ENCODE measurements at regions not wholly inside any gene's neighbourhood (a gene's known extent, or its start where the extent isn't known, plus 50 kb on each side); places are given as distances from the start of the nearest gene placed in this dataset.

DNA sequence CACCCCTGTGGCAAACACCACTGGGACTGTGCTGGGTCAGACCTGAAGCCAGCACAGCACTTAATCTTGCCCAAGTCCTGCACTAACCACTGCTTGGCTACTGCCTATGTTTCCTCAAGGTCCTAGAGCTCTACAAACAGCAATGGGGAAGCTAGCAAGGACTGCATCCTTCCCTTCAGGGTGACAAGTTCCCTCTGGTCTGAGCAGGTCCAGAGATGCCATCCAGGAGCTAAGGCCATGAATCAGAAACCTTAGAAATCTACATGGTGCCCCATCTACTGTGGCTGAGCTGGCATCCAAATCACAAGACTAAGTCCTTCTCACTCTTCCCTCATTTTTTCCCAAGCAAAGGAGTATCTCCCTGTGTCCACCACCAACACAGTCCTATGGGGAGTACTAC, 239.7 kb upstream of the UGT8 start:
- DNase-seq = no peak
- Histone ChIP-seq H3K27me3 (no peaks in the 10 kb centered on the region), H3K27ac (no peak overlapping the region), H3K4me1 (ENCODE audit: insufficient read depth) (no peaks in the 10 kb centered on the region), H3K4me3 (no peak overlapping the region), H3K36me3 (no peaks in the 10 kb centered on the region), H3K9me3 (no peaks in the 10 kb centered on the region)
- intact Hi-C loops (cut with DNase I) = no loop called here
- TF ChIP-seq EP300 (IDR thresholded peaks at IDR 0.05) = no peak
- TF ChIP-seq, protein P1, sequence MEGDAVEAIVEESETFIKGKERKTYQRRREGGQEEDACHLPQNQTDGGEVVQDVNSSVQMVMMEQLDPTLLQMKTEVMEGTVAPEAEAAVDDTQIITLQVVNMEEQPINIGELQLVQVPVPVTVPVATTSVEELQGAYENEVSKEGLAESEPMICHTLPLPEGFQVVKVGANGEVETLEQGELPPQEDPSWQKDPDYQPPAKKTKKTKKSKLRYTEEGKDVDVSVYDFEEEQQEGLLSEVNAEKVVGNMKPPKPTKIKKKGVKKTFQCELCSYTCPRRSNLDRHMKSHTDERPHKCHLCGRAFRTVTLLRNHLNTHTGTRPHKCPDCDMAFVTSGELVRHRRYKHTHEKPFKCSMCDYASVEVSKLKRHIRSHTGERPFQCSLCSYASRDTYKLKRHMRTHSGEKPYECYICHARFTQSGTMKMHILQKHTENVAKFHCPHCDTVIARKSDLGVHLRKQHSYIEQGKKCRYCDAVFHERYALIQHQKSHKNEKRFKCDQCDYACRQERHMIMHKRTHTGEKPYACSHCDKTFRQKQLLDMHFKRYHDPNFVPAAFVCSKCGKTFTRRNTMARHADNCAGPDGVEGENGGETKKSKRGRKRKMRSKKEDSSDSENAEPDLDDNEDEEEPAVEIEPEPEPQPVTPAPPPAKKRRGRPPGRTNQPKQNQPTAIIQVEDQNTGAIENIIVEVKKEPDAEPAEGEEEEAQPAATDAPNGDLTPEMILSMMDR (IDR thresholded peaks at IDR 0.05) = no peak
- TF ChIP-seq POLR2A (IDR thresholded peaks at IDR 0.05) = no peak

DNA sequence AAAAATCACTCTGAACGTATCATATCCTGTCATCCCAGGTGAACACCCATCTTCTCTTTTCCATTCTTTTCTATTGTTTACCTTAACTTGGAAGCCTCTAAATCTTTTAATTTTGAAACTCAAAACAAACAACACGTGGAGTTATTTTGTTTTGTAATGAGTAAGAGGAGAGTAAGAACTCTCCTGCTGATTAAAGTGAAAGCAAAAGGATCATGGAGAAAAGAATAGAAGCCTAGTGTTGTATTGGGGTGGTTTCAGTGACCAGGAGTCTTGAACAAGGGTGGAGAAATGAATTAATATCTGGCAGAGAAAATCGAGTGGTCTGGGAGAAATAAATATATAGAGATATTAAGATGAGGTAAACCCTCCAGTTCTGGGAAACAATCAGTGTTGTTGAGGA, 237.4 kb upstream of the UGT8 start:
- no peak overlapping the region for H3K4me3 ChIP-seq
- H3K27me3 ChIP-seq = no peaks in the 10 kb centered on the region
- no peak for TF ChIP-seq POLR2A (IDR thresholded peaks at IDR 0.05)
- TF ChIP-seq EP300 (IDR thresholded peaks at IDR 0.05) = no peak
- H3K4me1 ChIP-seq (ENCODE audit: insufficient read depth) = no peaks in the 10 kb centered on the region
- no peak for DNase-seq
- H3K27ac ChIP-seq = no peak overlapping the region
- no peaks in the 10 kb centered on the region for H3K9me3 ChIP-seq
- WGBS, 3 donors = 31 to 43% (median 35%) methylated on average over 3 of the region's 3 CpGs
- intact Hi-C loops (cut with DNase I) = no loop called here
- no peaks in the 10 kb centered on the region for H3K36me3 ChIP-seq

DNA sequence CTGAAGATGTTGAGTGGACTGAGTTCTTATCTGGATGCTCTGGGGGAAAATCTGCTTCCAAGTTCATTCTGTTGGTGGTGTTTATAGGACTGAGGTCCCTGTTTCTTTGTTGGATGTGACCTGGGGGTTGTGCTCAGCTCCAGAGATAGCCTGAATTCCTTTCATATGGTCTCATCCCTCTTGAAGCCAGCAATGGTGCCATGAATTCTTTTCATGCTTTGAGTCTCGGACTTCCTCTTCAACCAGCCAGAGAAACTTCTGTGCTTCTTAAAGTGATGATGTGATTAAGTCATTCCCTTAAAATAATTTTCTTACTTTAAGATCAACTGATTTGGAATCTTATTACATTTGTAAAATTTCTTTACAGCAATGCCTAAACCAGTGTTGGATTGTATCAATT, 233.8 kb upstream of the UGT8 start:
- 13 to 35% (median 30%) methylated on average over 1 of the region's 1 CpG for WGBS, 3 donors

DNA sequence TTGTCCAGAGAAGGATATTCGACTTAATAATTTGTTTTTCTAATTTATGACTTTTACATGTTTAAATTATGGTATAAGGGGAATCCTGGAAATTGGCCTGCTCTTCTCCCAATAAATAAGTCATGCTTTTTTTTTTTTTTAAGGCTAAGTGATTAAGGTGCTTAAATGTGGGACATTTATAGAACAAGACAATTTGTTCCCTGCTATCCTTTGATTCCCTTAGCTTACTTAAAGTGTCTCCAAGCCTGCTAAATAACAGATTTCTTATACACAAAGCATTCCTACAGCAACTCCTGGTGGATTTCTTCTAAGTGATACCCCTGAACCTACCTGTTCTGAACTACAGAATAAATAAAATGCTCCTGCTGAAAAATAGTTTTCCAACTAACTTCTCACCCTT, 233.0 kb upstream of the UGT8 start:
- TF ChIP-seq, protein P1 (IDR thresholded peaks at IDR 0.05) = no peak
- TF ChIP-seq EP300 (IDR thresholded peaks at IDR 0.05) = no peak
- no peak for TF ChIP-seq POLR2A (IDR thresholded peaks at IDR 0.05)
- Histone ChIP-seq H3K36me3 (no peaks in the 10 kb centered on the region), H3K27me3 (no peaks in the 10 kb centered on the region), H3K4me3 (no peak overlapping the region), H3K9me3 (no peaks in the 10 kb centered on the region), H3K27ac (no peak overlapping the region), H3K4me1 (ENCODE audit: insufficient read depth) (no peaks in the 10 kb centered on the region)
- WGBS, 3 donors = 88 to 94% (median 93%) methylated on average over 1 of the region's 1 CpG
- no peak for DNase-seq
- intact Hi-C loops (cut with DNase I) = no loop called here

More for the DNA sequence above, 233.8 kb upstream of the UGT8 start:
- no peak overlapping the region for H3K27ac ChIP-seq
- no peaks in the 10 kb centered on the region for H3K27me3 ChIP-seq
- H3K9me3 ChIP-seq = no peaks in the 10 kb centered on the region
- intact Hi-C loops (cut with DNase I) = no loop called here
- H3K36me3 ChIP-seq = no peaks in the 10 kb centered on the region
- H3K4me3 ChIP-seq = no peak overlapping the region
- H3K4me1 ChIP-seq (ENCODE audit: insufficient read depth) = no peaks in the 10 kb centered on the region
- no peak for DNase-seq
- TF ChIP-seq, protein P1 (IDR thresholded peaks at IDR 0.05) = no peak
- TF ChIP-seq POLR2A (IDR thresholded peaks at IDR 0.05) = no peak
- no peak for TF ChIP-seq EP300 (IDR thresholded peaks at IDR 0.05)

DNA sequence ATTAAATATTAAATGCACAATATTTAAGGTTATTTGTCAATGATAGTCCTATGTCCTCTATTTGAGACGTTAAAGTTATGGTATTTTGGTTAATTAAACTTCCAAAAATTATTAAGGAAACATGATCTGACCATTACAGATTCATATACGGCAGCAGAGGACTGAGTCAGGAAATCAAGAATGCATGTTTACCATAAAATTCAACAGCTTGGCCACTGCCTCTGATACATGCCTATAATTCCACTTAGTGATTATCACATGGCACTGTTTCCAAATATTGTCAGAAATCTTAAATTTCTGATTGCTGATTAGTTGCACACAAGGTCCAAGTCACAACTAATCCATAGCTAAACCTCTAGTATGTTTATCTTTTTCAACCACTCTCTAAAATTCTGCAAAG, 232.2 kb upstream of the UGT8 start:
- H3K4me3 ChIP-seq = no peak overlapping the region
- H3K27ac ChIP-seq = no peak overlapping the region
- 66 to 81% (median 77%) methylated on average over 2 of the region's 2 CpGs for WGBS, 3 donors
- intact Hi-C loops (cut with DNase I) = no loop called here
- no peaks in the 10 kb centered on the region for H3K9me3 ChIP-seq
- H3K4me1 ChIP-seq (ENCODE audit: insufficient read depth) = no peaks in the 10 kb centered on the region
- no peak for DNase-seq
- no peaks in the 10 kb centered on the region for H3K36me3 ChIP-seq
- no peaks in the 10 kb centered on the region for H3K27me3 ChIP-seq
- TF ChIP-seq, protein P1 (IDR thresholded peaks at IDR 0.05) = no peak
- TF ChIP-seq POLR2A (IDR thresholded peaks at IDR 0.05) (no peak), EP300 (IDR thresholded peaks at IDR 0.05) (no peak)

Measured in ovary (tissue), 7 donors.